B cell (primary cell): ENCODE measurements at regions not wholly inside any gene's neighbourhood (a gene's known extent, or its start where the extent isn't known, plus 50 kb on each side); places are given as distances from the start of the nearest gene placed in this dataset.

Experiments used
- ATAC-seq: fragments of 200-7000 bp; cut with Tn5 transposase; one replicate; pipeline ENCODE4 v1.10.0; 2021; ENCODE audit warnings: low read depth, mild to moderate bottlenecking, moderate number of reproducible peaks, moderate library complexity
- CTCF ChIA-PET: fragments of 350-600 bp; sonication (Branson Sonifier 250); formaldehyde crosslinking; loops from one replicate; lab custom pipeline; 2021; ENCODE audit warnings: antibody characterized with exemption, inconsistent platforms; lab: Charles Lee
- POLR2A ChIA-PET: fragments of 350-600 bp; sonication (Branson Sonifier 250); formaldehyde crosslinking; loops from one replicate; lab custom pipeline; 2021; ENCODE audit warnings: antibody characterized with exemption; lab: Charles Lee
- DNase-seq: peaks from one replicate; pipeline ENCODE4 v3.0.0; 2013
- H2AFZ ChIP-seq: 2 replicates; pipeline ENCODE4 v1.6.1; 2012; ENCODE audit warnings: mild to moderate bottlenecking, low read depth, low read length; ENCODE audit not compliant: insufficient read depth, poor library complexity, severe bottlenecking
- H3K27ac ChIP-seq, 2 donors: 1 replicate in 1 of 2; 2 replicates in 1 of 2; pipeline ENCODE4 v1.5.1; 2012 to 2013; ENCODE audit warnings: low read length in 2 of 2, mild to moderate bottlenecking in 2 of 2, moderate library complexity in 1 of 2
- H3K27me3 ChIP-seq, 4 experiments: fragments of 200-600 bp in 1 of 4; sonication (generic) in 1 of 4; replicated peaks in 1 of 4; 1 replicate in 2 of 4; 2 replicates in 2 of 4; pipeline versions ENCODE4 v1.6.1 to v1.7.0; 2013 to 2016; ENCODE audit warnings: low read length in 3 of 4, mild to moderate bottlenecking in 2 of 4, mixed read lengths in 1 of 4, moderate library complexity in 1 of 4; ENCODE audit not compliant: insufficient read depth in 4 of 4, control insufficient read depth in 3 of 4; ENCODE audit errors: control extremely low read depth in 1 of 4
- H3K36me3 ChIP-seq, 2 experiments: replicated peaks in 1 of 2; 1 replicate in 1 of 2; 2 replicates in 1 of 2; pipeline versions ENCODE4 v1.6.1 to v1.7.1; 2013; ENCODE audit warnings: low read length in 1 of 2; ENCODE audit not compliant: insufficient read depth in 2 of 2, control insufficient read depth in 1 of 2; ENCODE audit errors: control extremely low read depth in 1 of 2, extremely low read depth in 1 of 2
- H3K4me1 ChIP-seq, 2 donors: fragments of 200-600 bp in 1 of 2; sonication (generic) in 1 of 2; 1 replicate in 1 of 2; 2 replicates in 1 of 2; pipeline versions ENCODE4 v1.5.1 to v1.6.1; 2013 to 2017; ENCODE audit warnings: low read length in 2 of 2; ENCODE audit not compliant: control insufficient read depth in 2 of 2, insufficient read depth in 2 of 2
- H3K4me2 ChIP-seq: replicated peaks from 2 replicates; pipeline ENCODE3; 2012; ENCODE audit warnings: mild to moderate bottlenecking, low read depth, low read length; ENCODE audit not compliant: poor library complexity, severe bottlenecking
- H3K4me3 ChIP-seq, 5 experiments: fragments of 200-600 bp in 1 of 5; sonication (generic) in 1 of 5; 1 replicate in 3 of 5; 2 replicates in 2 of 5; pipeline versions ENCODE4 v1.5.1 to v1.7.0; 2011 to 2016; ENCODE audit warnings: low read length in 4 of 5, mild to moderate bottlenecking in 4 of 5, low read depth in 2 of 5, control low read depth in 1 of 5, moderate library complexity in 1 of 5; ENCODE audit not compliant: insufficient read depth in 1 of 5; ENCODE audit errors: control extremely low read depth in 1 of 5, extremely low read depth in 1 of 5
- H3K79me2 ChIP-seq: fragments of 200-600 bp; sonication (generic); one replicate; pipeline ENCODE4 v1.6.0; 2016; ENCODE audit warnings: low read length; ENCODE audit not compliant: control insufficient read depth, insufficient read depth
- H3K9ac ChIP-seq: fragments of 200-600 bp; sonication (generic); 2 replicates; pipeline ENCODE4 v1.6.1; 2017; ENCODE audit warnings: mild to moderate bottlenecking, low read length, moderate library complexity
- H3K9me3 ChIP-seq, 3 donors: one replicate each; pipeline versions ENCODE4 v1.6.1 to v1.7.1; 2013; ENCODE audit warnings: low read length in 2 of 3; ENCODE audit not compliant: control insufficient read depth in 2 of 3, insufficient read depth in 1 of 3; ENCODE audit errors: control extremely low read depth in 1 of 3
- H4K20me1 ChIP-seq: 2 replicates; pipeline ENCODE4 v1.6.0; 2012; ENCODE audit warnings: mild to moderate bottlenecking, low read length; ENCODE audit not compliant: insufficient read depth, control insufficient read depth, poor library complexity, severe bottlenecking
- H3K27ac Mint-ChIP-seq: one replicate; pipeline ENCODE4 v1.8.0; 2021; ENCODE audit warnings: mixed read lengths
- H3K27me3 Mint-ChIP-seq: one replicate; pipeline ENCODE4 v1.8.0; 2021; ENCODE audit warnings: mixed read lengths
- H3K4me1 Mint-ChIP-seq: one replicate; pipeline ENCODE4 v1.8.0; 2021; ENCODE audit warnings: mixed read lengths
- H3K4me3 Mint-ChIP-seq: one replicate; pipeline ENCODE4 v1.8.0; 2021; ENCODE audit warnings: mixed read lengths
- H3K9me3 Mint-ChIP-seq: one replicate; pipeline ENCODE4 v1.8.0; 2022; ENCODE audit warnings: mixed read lengths; ENCODE audit not compliant: insufficient read depth
- CTCF ChIP-seq: fragments of 200-600 bp; IDR thresholded peaks from one replicate; pipeline ENCODE4 v1.8.0; 2022; ENCODE audit warnings: antibody characterized with exemption, mild to moderate bottlenecking
- EZH2 ChIP-seq: IDR thresholded peaks from 2 replicates; pipeline ENCODE4 v1.6.1; 2012; ENCODE audit warnings: borderline replicate concordance, low read depth, mild to moderate bottlenecking, moderate library complexity, low read length; ENCODE audit not compliant: insufficient read depth, poor library complexity, severe bottlenecking
- WGBS: methylation state at CpG from one replicate; pipeline ENCODE4 v1.1.5; 2013; ENCODE audit warnings: missing lambda C conversion rate; ENCODE audit not compliant: insufficient coverage; 5-methylcytosine and 5-hydroxymethylcytosine counted together
- intact Hi-C: fragments of 100-400 bp; cut with micrococcal nuclease; formaldehyde crosslinking; loops from one replicate; pipeline ENCODE4 v1.10.0; 2022

GRCh38 chr17:63173450-63173849 is 207.4 kb downstream of the TANC2 start:
- Mint-ChIP-seq H3K27ac (no peak overlapping the region), H3K4me3 (no peak overlapping the region), H3K4me1 (no peaks in the 10 kb centered on the region), H3K27me3 (no peaks in the 10 kb centered on the region), H3K9me3 (no peaks in the 10 kb centered on the region)
- ATAC-seq (no peak), DNase-seq (no peak)
- no peak overlapping the region for H3K4me3 ChIP-seq
- H3K4me2 ChIP-seq, result no peak overlapping the region
- ChIA-PET CTCF (no interaction called here), POLR2A (no interaction called here)
- intact Hi-C loops, result no loop called here
- H4K20me1 ChIP-seq, result no peaks in the 10 kb centered on the region
- no peak overlapping the region for H3K27ac ChIP-seq
- no peaks in the 10 kb centered on the region for H3K36me3 ChIP-seq
- H2AFZ ChIP-seq, result no peak overlapping the region
- no peaks in the 10 kb centered on the region for H3K27me3 ChIP-seq
- H3K9me3 ChIP-seq, result peaks cover 1 to 8% (median 3%) of the 10 kb centered on the region in 3 donors
- no peak for TF ChIP-seq CTCF
- no peak for TF ChIP-seq EZH2
- no peaks in the 10 kb centered on the region for H3K79me2 ChIP-seq
- WGBS, result no CpG with 5 or more reads among the region's 1 CpG
- no peak overlapping the region for H3K9ac ChIP-seq
- no peaks in the 10 kb centered on the region for H3K4me1 ChIP-seq

GRCh38 chr17:63173903-63174302 is 207.9 kb downstream of the TANC2 start:
- ATAC-seq, result no peak
- H3K36me3 ChIP-seq, result no peaks in the 10 kb centered on the region
- WGBS, result no CpG with 5 or more reads among the region's 1 CpG
- no peaks in the 10 kb centered on the region for H3K4me1 ChIP-seq
- peaks cover 1 to 8% (median 3%) of the 10 kb centered on the region in 3 donors for H3K9me3 ChIP-seq
- no peak overlapping the region for H3K4me2 ChIP-seq
- no peaks in the 10 kb centered on the region for H3K27me3 ChIP-seq
- H3K27ac ChIP-seq, result no peak overlapping the region
- CTCF ChIA-PET, result no interaction called here
- POLR2A ChIA-PET, result no interaction called here
- no peaks in the 10 kb centered on the region for H3K79me2 ChIP-seq
- intact Hi-C loops, result no loop called here
- no peaks in the 10 kb centered on the region for H3K27me3 Mint-ChIP-seq
- H3K9me3 Mint-ChIP-seq, result no peaks in the 10 kb centered on the region
- no peak overlapping the region for H3K9ac ChIP-seq
- H3K4me3 ChIP-seq, result no peak overlapping the region
- H3K4me3 Mint-ChIP-seq, result no peak overlapping the region
- no peaks in the 10 kb centered on the region for H3K4me1 Mint-ChIP-seq
- no peak for DNase-seq
- no peak overlapping the region for H2AFZ ChIP-seq
- TF ChIP-seq EZH2 (no peak), CTCF (no peak)
- no peaks in the 10 kb centered on the region for H4K20me1 ChIP-seq
- no peak overlapping the region for H3K27ac Mint-ChIP-seq
